ENCODE measurements at regions not wholly inside any gene's neighbourhood (a gene's known extent, or its start where the extent isn't known, plus 50 kb on each side); places are given as distances from the start of the nearest gene placed in this dataset.

DNA sequence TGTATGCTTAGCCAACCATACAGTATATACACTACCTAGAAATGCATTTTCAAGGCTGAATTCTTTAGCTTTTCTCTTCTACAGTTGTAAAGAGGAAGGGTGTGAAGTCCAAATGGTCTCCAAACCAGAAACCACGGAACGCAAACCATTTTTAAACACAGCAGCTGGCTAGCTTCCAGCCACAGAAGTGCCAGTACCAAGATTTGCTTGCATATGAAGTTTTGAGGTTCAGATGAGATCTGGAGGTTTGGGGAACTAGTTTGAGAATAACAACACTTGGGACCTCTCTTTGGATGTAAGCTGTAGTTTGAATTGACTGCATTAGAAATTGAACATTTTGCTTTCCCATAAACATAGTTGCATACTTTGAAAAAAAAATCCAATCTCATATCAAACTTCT lies 1243.5 kb downstream of the EFNB2 start:
- TF ChIP-seq POLR2A (IDR thresholded peaks at IDR 0.05; ENCODE audit: low read depth, low read length), result no peak
- TF ChIP-seq POLR2AphosphoS5 (IDR thresholded peaks at IDR 0.05; ENCODE audit: low read depth, low read length), result no peak

Measured in GM12892 (cell line).